ENCODE measurements at regions not wholly inside any gene's neighbourhood (a gene's known extent, or its start where the extent isn't known, plus 50 kb on each side); places are given as distances from the start of the nearest gene placed in this dataset.

GRCh38 chr14:98252820-98253219 lies 1019.2 kb downstream of the BCL11B start:
- TF ChIP-seq CTCF (conservative IDR thresholded peaks at IDR 0.05) = no peak
- H3K27ac ChIP-seq = no peak overlapping the region

- TF ChIP-seq CTCF (conservative IDR thresholded peaks at IDR 0.05) = no peak
- no peak overlapping the region for H3K27ac ChIP-seq
Observed at GRCh38 chr14:98259881-98260280, 1012.1 kb downstream of the BCL11B start.

DNA sequence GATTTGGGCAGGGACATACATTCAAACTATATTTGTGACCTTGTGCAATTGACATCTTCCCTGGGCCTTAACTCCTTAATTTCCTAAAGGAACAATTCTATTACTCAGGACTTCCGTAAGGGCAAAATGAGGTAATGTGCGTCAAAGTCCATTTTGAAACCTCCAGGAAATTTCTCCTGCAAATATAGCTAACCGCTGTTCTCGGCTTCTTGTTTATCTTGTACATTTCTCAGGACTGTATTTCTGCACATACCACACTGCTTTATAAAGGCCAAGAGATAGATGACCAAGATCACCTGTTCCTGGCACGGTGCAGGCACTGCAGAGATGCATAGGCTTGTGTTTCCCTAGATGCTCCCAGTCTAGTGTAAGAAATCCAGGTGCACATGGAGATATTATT lies 1009.4 kb downstream of the BCL11B start:
- no peak for TF ChIP-seq CTCF (conservative IDR thresholded peaks at IDR 0.05)
- H3K27ac ChIP-seq = no peak overlapping the region

- TF ChIP-seq CTCF (conservative IDR thresholded peaks at IDR 0.05) = no peak
- no peak overlapping the region for H3K27ac ChIP-seq
Observed at GRCh38 chr14:98269533-98269932, 1002.5 kb downstream of the BCL11B start.

GRCh38 chr14:98270201-98270600 lies 1001.8 kb downstream of the BCL11B start:
- H3K27ac ChIP-seq = no peak overlapping the region
- TF ChIP-seq CTCF (conservative IDR thresholded peaks at IDR 0.05) = no peak

DNA sequence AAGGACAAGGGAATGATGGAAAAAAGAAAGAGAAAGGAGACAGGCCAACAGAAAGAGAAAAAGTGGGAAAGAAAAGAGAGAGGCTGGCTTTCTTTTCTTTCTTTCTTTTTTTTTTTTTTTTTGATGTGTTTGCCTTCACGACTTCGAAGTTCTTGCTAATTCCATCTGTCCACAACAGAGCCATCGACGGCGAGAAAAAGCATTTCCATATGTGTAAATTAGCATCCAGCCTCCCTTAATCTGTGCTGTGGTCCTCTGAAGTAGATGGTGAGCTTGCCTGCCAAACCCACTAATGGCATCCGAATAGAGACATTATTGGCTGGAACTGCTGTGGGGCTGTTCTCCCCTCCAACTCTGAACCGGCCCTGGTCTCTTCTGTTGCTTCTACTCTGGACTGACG lies 997.4 kb downstream of the BCL11B start:
- H3K27ac ChIP-seq = no peak overlapping the region
- TF ChIP-seq CTCF (conservative IDR thresholded peaks at IDR 0.05) = no peak

GRCh38 chr14:98278800-98279199 lies 993.2 kb downstream of the BCL11B start:
- no peak for TF ChIP-seq CTCF (conservative IDR thresholded peaks at IDR 0.05)

DNA sequence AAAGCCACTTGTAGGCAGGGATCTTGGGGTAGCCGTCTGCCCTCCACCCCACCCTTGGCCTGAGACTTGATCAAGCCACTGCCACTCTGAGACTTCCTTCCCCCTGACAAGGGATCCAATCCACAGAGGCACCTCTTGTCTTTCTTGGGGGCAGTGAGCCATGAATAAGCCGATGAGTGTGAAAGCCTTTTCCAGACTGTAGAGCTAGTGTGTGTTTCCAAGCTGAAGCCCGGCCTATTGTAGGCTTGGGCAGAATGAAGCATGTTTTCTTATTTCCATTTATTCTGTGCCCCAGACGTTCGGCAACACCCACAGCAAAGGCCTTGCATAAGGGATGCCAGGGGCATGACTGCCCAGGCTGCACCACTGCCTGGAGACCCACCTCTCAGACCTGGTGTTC lies 991.6 kb downstream of the BCL11B start:
- no peak for TF ChIP-seq CTCF (conservative IDR thresholded peaks at IDR 0.05)
- H3K27ac ChIP-seq = peak overlapping the region; percentile 20; the same call in 1 of the 2 replicates

More at GRCh38 chr14:98278800-98279199, 993.2 kb downstream of the BCL11B start:
- no peak overlapping the region for H3K27ac ChIP-seq
